GM19467 (cell line): ENCODE measurements at regions not wholly inside any gene's neighbourhood (a gene's known extent, or its start where the extent isn't known, plus 50 kb on each side); places are given as distances from the start of the nearest gene placed in this dataset.

Experiments used
- ATAC-seq: cut with Tn5 transposase; IDR thresholded peaks from one replicate; pipeline ENCODE4 v1.9.1; 2021; ENCODE audit warnings: mild to moderate bottlenecking, moderate library complexity; ENCODE audit not compliant: unreplicated experiment

- ATAC-seq, result no peak
Observed at GRCh38 chr7:21140622-21141021, 287.3 kb upstream of the SP4 start.

DNA sequence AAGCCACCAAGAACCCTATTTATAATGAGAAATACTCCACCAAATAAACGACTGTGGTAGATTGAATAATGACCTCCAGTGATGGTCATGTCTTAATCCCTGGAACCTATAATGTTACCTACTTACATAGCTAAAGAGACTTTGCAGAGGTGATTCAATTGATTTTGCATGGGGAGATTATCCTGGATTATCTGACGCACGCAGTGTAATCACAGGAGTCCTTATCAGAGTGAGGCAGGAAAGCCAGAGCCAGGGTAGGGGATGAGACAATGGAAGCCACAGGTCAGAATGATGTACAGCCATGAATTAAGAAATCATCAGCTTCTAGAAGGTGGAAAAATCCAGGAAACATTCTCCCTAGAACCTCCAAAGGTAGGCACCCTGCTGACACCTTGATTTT, 286.4 kb upstream of the SP4 start:
- no peak for ATAC-seq

DNA sequence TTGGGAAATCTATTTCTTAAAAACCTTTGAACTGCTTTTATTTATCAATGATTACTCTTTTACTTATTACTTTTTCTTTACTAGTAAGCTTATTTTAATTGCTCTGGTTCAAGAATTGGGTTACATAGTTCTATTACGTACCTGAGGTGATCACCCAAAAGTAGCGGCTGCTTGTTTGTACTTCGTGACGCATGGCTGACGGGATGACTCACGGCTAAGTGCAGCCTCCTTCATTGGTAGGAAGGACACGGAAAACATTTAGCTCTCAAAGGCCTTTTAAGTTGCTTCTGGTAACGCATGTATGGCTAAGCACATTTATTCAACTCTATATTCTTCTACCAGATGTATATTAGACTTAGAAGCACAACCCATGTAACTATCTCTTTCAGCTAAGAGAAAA, 285.8 kb upstream of the SP4 start:
- ATAC-seq, result no peak

GRCh38 chr7:21146642-21147423, 281.1 kb upstream of the SP4 start:
- ATAC-seq, result no peak

DNA sequence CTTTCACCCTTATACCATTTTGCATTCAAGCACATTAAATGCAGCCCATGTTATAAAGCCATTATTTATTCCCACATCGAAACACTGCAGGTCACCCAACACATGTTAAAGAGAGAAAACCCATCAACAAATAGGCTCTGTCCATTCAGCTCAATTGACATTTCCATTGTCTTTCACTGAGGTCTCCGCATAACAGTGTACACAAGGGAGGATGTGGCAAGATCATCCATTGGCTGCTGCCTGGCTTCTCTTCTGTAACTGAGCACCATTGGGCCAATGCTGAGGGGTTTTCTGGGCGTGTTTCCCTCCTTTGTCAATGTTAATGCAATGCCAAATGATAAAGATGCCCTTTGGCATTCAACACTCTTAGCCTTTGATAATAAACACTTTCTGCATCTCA, 278.1 kb upstream of the SP4 start:
- no peak for ATAC-seq

- no peak for ATAC-seq
Observed at GRCh38 chr7:21154614-21155013, 273.3 kb upstream of the SP4 start.

- ATAC-seq, result no peak
Observed at GRCh38 chr7:21159506-21159905, 268.4 kb upstream of the SP4 start.

- no peak for ATAC-seq
Observed at GRCh38 chr7:21160401-21160800, 267.5 kb upstream of the SP4 start.

DNA sequence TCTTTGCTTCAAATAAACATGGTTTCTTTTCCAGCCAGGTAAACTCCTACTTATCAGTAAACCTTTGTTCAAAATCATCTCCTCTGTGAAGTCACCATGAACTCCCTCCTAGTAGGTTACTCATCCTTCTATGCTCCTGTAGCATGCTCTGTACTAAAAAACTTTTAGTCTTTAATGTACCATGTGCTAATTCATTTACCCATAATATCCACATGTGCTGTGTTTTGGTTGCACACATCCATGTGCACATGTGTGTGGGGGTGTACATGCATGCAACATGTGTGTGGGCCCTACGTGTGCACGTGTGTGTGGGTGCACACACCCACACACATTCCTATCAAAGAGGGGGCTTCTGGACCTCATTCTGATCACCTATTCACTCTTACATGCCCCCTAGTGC, 259.9 kb upstream of the SP4 start:
- no peak for ATAC-seq

DNA sequence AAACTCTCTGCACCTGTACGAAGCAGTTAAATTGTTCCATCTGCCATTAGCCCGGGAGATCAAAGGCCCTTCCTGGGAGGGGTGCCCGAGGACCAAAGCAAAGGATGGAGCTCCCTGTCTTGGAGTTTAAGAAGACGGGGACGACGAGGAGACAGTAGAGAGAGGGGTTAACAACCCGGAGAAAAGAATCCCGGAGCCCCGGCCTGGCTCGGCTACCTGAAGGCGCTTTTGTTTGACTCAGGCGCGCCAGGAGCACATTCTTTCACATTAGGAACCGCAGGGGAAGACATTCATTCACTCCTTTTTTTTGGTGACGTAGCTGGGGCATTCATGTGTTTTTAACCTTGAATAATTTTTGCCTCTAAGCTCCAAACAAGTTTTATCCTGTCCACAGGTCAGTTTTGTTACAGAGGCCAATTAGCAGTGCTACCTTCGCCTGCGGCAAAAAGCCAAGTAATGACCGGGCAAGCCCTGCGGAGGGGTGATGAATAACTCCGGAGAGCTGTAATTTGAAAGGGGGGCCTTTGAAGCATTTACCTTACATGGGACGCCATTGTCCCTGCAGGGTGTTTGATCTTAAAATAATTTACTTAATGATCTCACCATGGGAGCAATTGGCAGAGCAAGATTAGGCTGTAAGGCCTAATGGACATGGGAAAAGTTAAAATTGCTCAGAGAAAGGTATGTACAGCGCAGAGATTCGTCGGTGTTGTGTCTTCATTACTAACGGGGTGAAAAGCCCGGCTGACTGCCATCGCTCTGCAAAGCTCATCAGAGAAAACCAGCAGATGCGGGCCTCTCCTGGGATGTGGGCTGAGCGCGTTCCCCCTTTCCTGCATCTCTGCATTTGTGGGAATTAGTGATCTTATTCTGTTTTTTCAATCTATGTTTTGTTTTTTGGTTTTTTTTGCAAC, 258.0 kb upstream of the SP4 start:
- ATAC-seq, result no peak

DNA sequence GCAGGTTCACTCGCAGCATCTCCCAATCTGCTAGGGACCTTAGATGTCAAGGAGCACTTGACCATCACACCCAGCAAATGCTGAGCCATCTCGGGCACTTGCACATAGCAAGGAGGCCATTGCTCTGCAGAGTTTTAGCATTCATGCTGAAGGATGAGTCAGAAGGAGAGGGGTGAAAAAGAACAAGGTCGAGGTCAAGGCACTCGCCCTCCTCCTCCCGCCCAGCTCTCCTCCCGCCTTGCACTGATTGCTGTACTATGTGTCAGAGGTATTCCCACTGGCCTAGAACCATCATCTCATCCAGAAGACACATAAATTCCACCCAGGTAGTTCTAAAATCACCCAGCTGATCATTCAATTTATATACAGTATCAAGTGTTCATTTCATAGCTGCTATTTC, 255.1 kb upstream of the SP4 start:
- no peak for ATAC-seq

DNA sequence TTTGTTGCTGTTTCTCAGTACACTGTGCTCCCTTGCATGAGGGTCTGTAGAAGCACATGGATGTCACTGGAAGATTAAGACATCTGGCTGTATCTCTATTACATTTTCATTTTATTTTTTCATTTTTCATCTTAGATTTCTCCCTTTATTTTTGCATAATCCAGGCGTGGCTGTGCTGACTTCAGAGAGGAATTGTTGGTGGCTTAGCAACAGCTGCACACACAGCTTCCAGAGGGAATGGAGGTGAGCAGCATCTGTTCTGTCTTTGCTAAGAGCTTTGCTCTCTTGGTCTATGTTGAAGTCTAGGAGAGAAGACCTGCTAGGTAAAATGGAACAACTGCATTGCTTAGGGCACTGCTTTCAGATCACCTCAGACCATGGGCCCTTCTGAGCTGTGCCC, 254.4 kb upstream of the SP4 start:
- ATAC-seq, result no peak

DNA sequence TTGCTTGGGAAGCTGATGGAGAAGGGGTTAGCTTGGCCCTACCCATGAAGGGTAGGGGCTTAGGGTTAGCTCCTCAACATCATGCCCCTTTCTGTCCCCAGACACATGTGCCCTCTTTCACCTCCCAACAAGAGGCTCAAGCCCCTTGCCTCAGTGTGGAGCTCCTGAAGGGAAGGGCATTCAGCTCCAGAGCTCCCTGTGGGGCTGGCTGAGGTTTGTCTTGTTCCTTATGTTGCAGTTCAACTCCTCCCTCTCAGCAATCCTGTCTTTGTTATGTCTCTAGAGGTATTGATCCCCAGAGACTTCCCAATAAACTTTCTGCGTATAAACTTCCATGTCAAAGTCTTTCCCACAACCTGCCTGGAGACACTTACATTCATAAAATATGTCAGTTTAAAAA, 252.2 kb upstream of the SP4 start:
- no peak for ATAC-seq

DNA sequence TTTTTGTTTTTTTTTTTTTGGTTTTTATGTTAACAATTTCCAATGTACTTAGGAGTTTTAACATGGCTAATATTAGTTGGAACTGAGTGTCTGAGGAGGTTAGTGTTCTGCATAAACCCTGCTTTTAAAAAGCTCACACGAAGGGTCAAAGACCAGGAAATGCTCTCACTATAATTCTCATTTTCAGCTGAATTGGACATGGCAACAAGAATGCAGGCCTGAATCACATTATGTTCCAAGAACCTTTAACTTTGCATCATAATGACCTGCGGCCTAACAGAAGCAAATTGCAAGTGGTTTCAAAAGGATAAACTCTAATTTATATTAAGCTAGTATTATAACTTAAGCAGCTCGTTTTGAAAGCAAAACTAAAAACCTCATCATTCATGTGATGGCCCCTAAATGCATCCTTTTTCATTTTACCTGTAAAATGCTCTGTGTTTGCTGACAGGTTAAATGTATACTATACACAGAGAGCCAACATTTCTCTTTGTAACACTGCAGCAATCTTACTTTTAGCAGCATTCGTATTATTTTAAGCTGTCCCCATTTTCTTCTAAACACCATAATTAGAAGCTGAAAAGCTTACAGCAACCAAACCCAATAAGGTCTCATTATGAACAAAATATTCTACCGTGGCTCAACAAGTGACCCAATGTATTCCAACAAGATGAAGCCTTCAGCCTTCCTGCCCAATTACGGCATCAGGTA, 242.8 kb upstream of the SP4 start:
- no peak for ATAC-seq

DNA sequence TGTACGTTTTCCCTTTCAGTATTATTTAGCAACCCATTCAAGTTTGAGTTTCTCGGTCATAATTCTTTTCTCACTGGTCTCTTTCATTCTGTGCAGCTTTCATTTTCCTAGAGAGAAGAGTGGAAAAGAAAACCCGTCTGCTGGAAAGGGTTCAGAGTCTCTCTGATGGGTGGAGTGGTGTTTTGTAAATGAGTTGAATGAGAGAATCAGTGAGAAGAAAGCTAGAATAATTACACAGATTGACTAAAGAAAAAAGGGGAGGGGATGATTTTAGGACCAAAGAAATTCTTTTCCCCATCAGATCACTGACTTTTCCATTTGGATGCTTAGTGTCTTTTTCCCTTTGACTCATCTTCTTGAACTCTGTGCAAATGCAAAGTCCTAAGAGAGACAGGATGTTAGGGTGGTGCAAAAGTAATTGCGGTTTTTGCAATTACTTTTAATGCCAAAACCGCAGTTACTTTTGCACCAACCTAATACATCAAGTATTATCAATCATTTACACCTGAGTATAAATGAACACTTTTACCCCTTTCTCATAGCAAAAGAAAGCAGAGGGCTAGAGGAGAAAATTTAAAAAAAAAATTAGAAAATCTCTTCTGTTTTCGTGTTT, 242.1 kb upstream of the SP4 start:
- ATAC-seq, result no peak

DNA sequence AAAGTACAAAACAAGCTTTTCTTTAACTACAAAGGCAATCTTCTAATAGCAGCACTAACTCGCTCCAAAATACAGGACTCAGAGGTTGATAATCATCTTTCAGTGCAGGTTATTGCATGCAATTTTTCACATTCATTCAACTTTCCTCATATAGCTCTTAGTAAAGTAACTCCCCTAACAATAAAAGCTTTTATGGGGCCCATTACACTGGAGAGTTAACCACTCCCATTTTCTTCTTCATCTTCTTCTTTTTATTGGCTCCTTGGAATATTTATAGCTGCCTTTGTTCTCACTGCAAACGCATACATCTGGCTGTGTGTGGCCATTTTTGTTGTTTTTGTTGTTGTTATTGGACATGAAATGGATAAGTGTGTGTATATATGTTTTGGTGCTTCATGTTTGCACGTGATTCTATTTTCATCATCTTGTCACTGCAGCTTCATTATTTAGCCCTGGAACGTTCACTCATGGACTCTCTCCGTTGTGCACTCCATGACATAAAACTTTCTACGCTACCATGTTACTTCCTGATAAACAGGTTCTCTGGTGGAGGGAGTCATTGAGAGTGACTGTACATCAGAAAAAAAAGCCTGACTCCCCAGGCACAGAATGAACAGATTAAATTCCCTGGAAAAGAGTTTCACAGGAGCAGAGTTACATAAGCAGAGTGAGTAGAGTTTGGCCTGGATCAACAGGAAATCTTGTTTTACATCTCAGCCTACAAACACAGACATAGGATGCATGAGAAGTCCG, 236.4 kb upstream of the SP4 start:
- no peak for ATAC-seq

- no peak for ATAC-seq
Observed at GRCh38 chr7:21192657-21193056, 235.2 kb upstream of the SP4 start.

GRCh38 chr7:21193895-21194294, 234.0 kb upstream of the SP4 start:
- ATAC-seq, result no peak

- no peak for ATAC-seq
Observed at GRCh38 chr7:21194936-21195335, 232.9 kb upstream of the SP4 start.

GRCh38 chr7:21198921-21199320, 229.0 kb upstream of the SP4 start:
- no peak for ATAC-seq
